Upper lobe of left lung (tissue), 6 donors: ENCODE measurements at regions not wholly inside any gene's neighbourhood (a gene's known extent, or its start where the extent isn't known, plus 50 kb on each side); places are given as distances from the start of the nearest gene placed in this dataset.

Experiments
- ATAC-seq, 2 donors: fragments of 200-7000 bp; cut with Tn5 transposase; one replicate each; pipeline ENCODE4 v1.9.1; 2022; ENCODE audit warnings: mild to moderate bottlenecking in 2 of 2, moderate library complexity in 2 of 2; ENCODE audit not compliant: low FRiP score in 2 of 2
- DNase-seq, 2 donors: peaks; one replicate each; pipeline ENCODE4 v3.0.0-alpha.2; 2019 to 2020
- H3K27ac ChIP-seq, 4 donors: fragments of 200-600 bp; sonication (generic); one replicate each; pipeline ENCODE4 v1.5.1; 2016 to 2019
- H3K27me3 ChIP-seq, 4 donors: fragments of 200-600 bp; sonication (generic); one replicate each; pipeline ENCODE4 v1.5.1; 2017 to 2019
- H3K36me3 ChIP-seq, 4 donors: fragments of 200-600 bp; sonication (generic); one replicate each; pipeline ENCODE4 v1.5.1; 2016 to 2019
- H3K4me1 ChIP-seq, 4 donors: fragments of 200-600 bp; sonication (generic); one replicate each; pipeline ENCODE4 v1.5.1; 2018 to 2019
- H3K4me3 ChIP-seq, 4 donors: fragments of 200-600 bp; sonication (generic); one replicate each; pipeline ENCODE4 v1.5.1; 2017 to 2019; ENCODE audit warnings: mild to moderate bottlenecking in 2 of 4, moderate library complexity in 1 of 4
- H3K9me3 ChIP-seq, 4 donors: fragments of 200-600 bp; sonication (generic); one replicate each; pipeline ENCODE4 v1.5.1; 2018 to 2019
- CTCF ChIP-seq, 6 experiments: fragments of 450-650 bp in 4 of 6; fragments of 200-600 bp in 2 of 6; sonication (generic) in 2 of 6; IDR thresholded peaks; one replicate each; pipeline ENCODE4 v1.5.1; 2016 to 2019; ENCODE audit warnings: antibody characterized with exemption in 6 of 6
- EP300 ChIP-seq, 4 donors: sonication (generic); formaldehyde crosslinking; IDR thresholded peaks; one replicate each; pipeline ENCODE4 v1.5.1; 2017; ENCODE audit warnings: antibody characterized with exemption in 4 of 4, control low read depth in 2 of 4
- POLR2A ChIP-seq, 4 donors: fragments of 450-650 bp; IDR thresholded peaks; one replicate each; pipeline ENCODE4 v1.5.1; 2016 to 2017; ENCODE audit warnings: antibody characterized with exemption in 4 of 4, mild to moderate bottlenecking in 2 of 4
- POLR2AphosphoS5 ChIP-seq, 2 donors: sonication (generic); formaldehyde crosslinking; IDR thresholded peaks; one replicate each; pipeline ENCODE4 v1.5.1; 2017; ENCODE audit warnings: antibody characterized with exemption in 2 of 2
- WGBS, 2 donors: methylation state at CpG; one replicate each; pipeline ENCODE4 v1.1.5; 2017 to 2018; 5-methylcytosine and 5-hydroxymethylcytosine counted together
- donor health status: DM: no; HTN: no; CAD: no; lungs with moderate emphysema.
- donor health status: DM: no; HTN: yes; CAD: no; lungs with severe emphysema.

DNA sequence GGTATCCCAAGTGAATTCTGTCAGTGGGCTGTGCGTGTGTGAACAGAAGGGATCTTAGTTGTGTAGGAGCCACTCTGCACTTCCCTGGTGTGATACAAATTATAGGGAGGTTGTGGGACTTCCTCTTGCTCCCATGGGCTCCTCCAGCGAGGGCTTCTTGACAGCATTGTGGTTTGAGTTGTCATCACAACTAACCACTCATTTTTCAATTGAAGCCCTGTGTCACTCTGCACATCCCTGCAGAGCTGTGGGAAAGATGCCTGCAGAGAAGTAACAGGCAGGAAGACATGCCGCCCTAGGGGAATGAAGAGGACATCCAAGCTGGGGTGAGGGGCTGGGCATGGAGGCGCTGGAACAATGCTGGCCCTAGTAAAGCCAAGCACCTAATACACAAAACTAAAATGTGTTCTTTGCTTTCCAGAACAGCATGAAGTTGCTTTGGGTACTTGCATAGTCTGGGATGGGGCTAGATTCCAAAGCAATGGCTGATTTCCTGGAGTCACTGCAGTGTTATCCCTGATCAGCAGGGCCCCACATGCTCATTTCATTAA lies 692.5 kb downstream of the TOX3 start:
- 81 to 88% methylated on average over 4 of the region's 4 CpGs for WGBS, 2 donors
- Histone ChIP-seq H3K27me3 (no peaks in the 10 kb centered on the region), H3K4me3 (no peak overlapping the region), H3K4me1 (no peaks in the 10 kb centered on the region), H3K36me3 (no peaks in the 10 kb centered on the region), H3K27ac (no peak overlapping the region), H3K9me3 (no peaks in the 10 kb centered on the region)
- no peak for DNase-seq
- no peak for TF ChIP-seq POLR2A (IDR thresholded peaks at IDR 0.05)
- no peak for TF ChIP-seq POLR2AphosphoS5 (IDR thresholded peaks at IDR 0.05)
- no peak for TF ChIP-seq EP300 (IDR thresholded peaks at IDR 0.05)
- TF ChIP-seq CTCF (IDR thresholded peaks at IDR 0.05), result no peak
- ATAC-seq, result no peak

DNA sequence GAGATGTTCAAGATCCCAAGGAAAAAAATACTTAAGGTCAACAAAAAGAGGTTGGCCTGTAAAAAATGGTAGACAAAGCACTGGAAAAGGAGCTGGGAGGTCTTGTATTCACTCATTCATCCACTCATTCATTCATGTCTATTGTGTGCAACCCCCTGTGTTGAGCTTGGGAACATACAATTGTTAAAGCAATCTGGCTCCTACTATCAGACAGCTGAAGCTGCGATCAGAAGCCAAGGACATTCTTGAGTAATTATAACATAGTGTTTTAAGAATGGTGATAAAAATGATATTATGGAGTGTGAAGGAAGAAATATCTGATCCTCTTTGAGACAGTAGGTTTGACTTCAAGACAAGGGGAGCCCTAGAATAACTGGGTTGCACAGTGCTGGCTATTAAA lies 693.4 kb downstream of the TOX3 start:
- ATAC-seq, result no peak
- Histone ChIP-seq H3K9me3 (no peaks in the 10 kb centered on the region), H3K4me3 (no peak overlapping the region), H3K27me3 (no peaks in the 10 kb centered on the region), H3K27ac (no peak overlapping the region), H3K4me1 (no peaks in the 10 kb centered on the region), H3K36me3 (no peaks in the 10 kb centered on the region)
- TF ChIP-seq POLR2AphosphoS5 (IDR thresholded peaks at IDR 0.05), result no peak
- no peak for TF ChIP-seq POLR2A (IDR thresholded peaks at IDR 0.05)
- TF ChIP-seq EP300 (IDR thresholded peaks at IDR 0.05), result no peak
- no peak for TF ChIP-seq CTCF (IDR thresholded peaks at IDR 0.05)
- DNase-seq, result no peak
- 88 to 89% methylated on average over 1 of the region's 1 CpG for WGBS, 2 donors

DNA sequence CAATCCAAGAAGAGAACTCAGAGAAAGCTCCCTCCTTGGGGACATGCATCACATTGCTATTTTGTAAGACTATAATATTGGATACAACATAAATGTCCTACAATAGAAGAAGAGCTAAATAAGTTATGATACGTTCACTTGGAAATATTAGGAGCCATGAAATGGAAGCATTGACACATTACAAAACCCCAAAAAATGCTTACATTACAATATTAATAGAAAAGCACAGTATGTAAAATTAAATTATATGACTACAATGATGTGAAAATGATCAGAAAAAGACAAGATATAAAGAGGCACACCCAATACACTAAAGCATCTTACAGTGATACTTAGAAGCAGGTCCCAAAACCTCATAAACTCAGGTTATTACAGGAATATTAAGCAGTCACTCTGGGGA lies 694.1 kb downstream of the TOX3 start:
- H3K27ac ChIP-seq, result no peak overlapping the region
- WGBS, 2 donors, result 78 to 89% methylated on average over 1 of the region's 1 CpG
- ATAC-seq (no peak), DNase-seq (no peak)
- no peaks in the 10 kb centered on the region for H3K27me3 ChIP-seq
- no peaks in the 10 kb centered on the region for H3K9me3 ChIP-seq
- H3K4me3 ChIP-seq, result no peak overlapping the region
- H3K4me1 ChIP-seq, result no peaks in the 10 kb centered on the region
- no peaks in the 10 kb centered on the region for H3K36me3 ChIP-seq
- no peak for TF ChIP-seq POLR2A (IDR thresholded peaks at IDR 0.05)
- no peak for TF ChIP-seq EP300 (IDR thresholded peaks at IDR 0.05)
- TF ChIP-seq POLR2AphosphoS5 (IDR thresholded peaks at IDR 0.05), result no peak
- TF ChIP-seq CTCF (IDR thresholded peaks at IDR 0.05), result no peak

DNA sequence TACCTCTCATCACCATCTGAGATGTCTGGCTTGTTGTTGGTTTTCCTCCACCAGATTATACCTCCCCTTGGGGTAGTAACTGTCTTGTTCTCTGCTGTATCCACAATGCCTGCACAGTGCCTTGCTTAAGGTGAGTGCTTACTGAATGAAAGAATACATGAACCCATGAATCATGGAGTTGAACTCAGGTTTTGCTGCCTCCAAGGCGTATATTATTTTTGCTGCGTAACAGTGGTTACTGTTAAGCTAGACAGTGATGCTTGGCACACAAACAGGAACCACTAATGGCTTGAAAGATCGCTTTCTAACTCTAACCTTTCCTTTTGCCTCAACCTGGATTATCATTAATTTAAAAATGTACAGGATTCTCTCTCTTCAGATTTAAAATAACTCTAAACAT lies 695.8 kb downstream of the TOX3 start:
- TF ChIP-seq CTCF (IDR thresholded peaks at IDR 0.05) (no peak), POLR2A (IDR thresholded peaks at IDR 0.05) (no peak), POLR2AphosphoS5 (IDR thresholded peaks at IDR 0.05) (no peak), EP300 (IDR thresholded peaks at IDR 0.05) (no peak)
- WGBS, 2 donors, result 91 to 97% methylated on average over 3 of the region's 3 CpGs
- no peak for DNase-seq
- H3K4me1 ChIP-seq, result no peaks in the 10 kb centered on the region
- no peak for ATAC-seq
- no peaks in the 10 kb centered on the region for H3K36me3 ChIP-seq
- H3K27me3 ChIP-seq, result no peaks in the 10 kb centered on the region
- no peak overlapping the region for H3K4me3 ChIP-seq
- H3K27ac ChIP-seq, result no peak overlapping the region
- H3K9me3 ChIP-seq, result no peaks in the 10 kb centered on the region

- 74 to 84% methylated on average over 1 of the region's 1 CpG for WGBS, 2 donors
- no peaks in the 10 kb centered on the region for H3K27me3 ChIP-seq
- no peak overlapping the region for H3K27ac ChIP-seq
- ATAC-seq, result no peak
- H3K36me3 ChIP-seq, result no peaks in the 10 kb centered on the region
- no peak overlapping the region for H3K4me3 ChIP-seq
- DNase-seq, result no peak
- no peaks in the 10 kb centered on the region for H3K9me3 ChIP-seq
- H3K4me1 ChIP-seq, result no peaks in the 10 kb centered on the region
- TF ChIP-seq EP300 (IDR thresholded peaks at IDR 0.05) (no peak), POLR2A (IDR thresholded peaks at IDR 0.05) (no peak)
Measured at GRCh38 chr16:51849715-51850114, 697.2 kb downstream of the TOX3 start.
